ENCODE measurements at regions not wholly inside any gene's neighbourhood (a gene's known extent, or its start where the extent isn't known, plus 50 kb on each side); places are given as distances from the start of the nearest gene placed in this dataset.

GRCh38 chr17:77827039-77827438, 131.5 kb upstream of the TNRC6C start:
- no peak for TF ChIP-seq CTCF (IDR thresholded peaks at IDR 0.05)
- TF ChIP-seq POLR2A (IDR thresholded peaks at IDR 0.05) = no peak
- TF ChIP-seq POLR2AphosphoS5 (IDR thresholded peaks at IDR 0.05; ENCODE audit: insufficient read depth in 1 of 2, low read depth in 1 of 2) = no peak

All from vagina (tissue), 2 donors.